Liver (tissue), 8 donors: ENCODE measurements at regions not wholly inside any gene's neighbourhood (a gene's known extent, or its start where the extent isn't known, plus 50 kb on each side); places are given as distances from the start of the nearest gene placed in this dataset.
"Not testable (repeated sequence)": the region's sequence is repeated elsewhere in the genome, so short reads cannot be mapped to it uniquely, and the experiment has no call there.

ENCODE experiments used
- DNase-seq: peaks from one replicate; pipeline ENCODE4 v3.0.0-alpha.2; 2017; ENCODE audit warnings: low spot score
- H3K27ac ChIP-seq, 2 donors: one replicate each; pipeline ENCODE4 v1.7.0; 2013; ENCODE audit warnings: inconsistent platforms in 2 of 2, low read length in 2 of 2, control low read depth in 1 of 2, low read depth in 1 of 2, mild to moderate bottlenecking in 1 of 2
- H3K27me3 ChIP-seq, 4 donors: one replicate each; pipeline versions ENCODE4 v1.6.1 to v1.7.0; 2013; ENCODE audit warnings: low read length in 3 of 4, inconsistent platforms in 1 of 4, mild to moderate bottlenecking in 1 of 4, moderate library complexity in 1 of 4; ENCODE audit not compliant: control insufficient read depth in 4 of 4, insufficient read depth in 4 of 4
- H3K36me3 ChIP-seq, 4 donors: one replicate each; pipeline versions ENCODE4 v1.6.1 to v1.7.0; 2013; ENCODE audit warnings: low read length in 3 of 4, mild to moderate bottlenecking in 3 of 4, low read depth in 1 of 4, moderate library complexity in 1 of 4; ENCODE audit not compliant: control insufficient read depth in 4 of 4, insufficient read depth in 3 of 4
- H3K4me1 ChIP-seq, 4 donors: one replicate each; pipeline versions ENCODE4 v1.6.1 to v1.7.0; 2013; ENCODE audit warnings: low read length in 3 of 4, mild to moderate bottlenecking in 3 of 4, moderate library complexity in 1 of 4; ENCODE audit not compliant: control insufficient read depth in 4 of 4, insufficient read depth in 4 of 4
- H3K4me3 ChIP-seq, 3 donors: one replicate each; pipeline versions ENCODE4 v1.6.1 to v1.7.0; 2013; ENCODE audit warnings: low read length in 3 of 3, control low read depth in 1 of 3, low read depth in 1 of 3, mild to moderate bottlenecking in 1 of 3
- H3K9ac ChIP-seq, 2 donors: one replicate each; pipeline ENCODE4 v1.7.0; 2013; ENCODE audit warnings: low read length in 2 of 2, mild to moderate bottlenecking in 2 of 2, moderate library complexity in 2 of 2, control low read depth in 1 of 2, low read depth in 1 of 2
- H3K9me3 ChIP-seq, 4 donors: one replicate each; pipeline versions ENCODE4 v1.6.1 to v1.7.0; 2013; ENCODE audit warnings: low read length in 3 of 4; ENCODE audit not compliant: control insufficient read depth in 4 of 4
- EGR1 ChIP-seq, 2 donors: IDR thresholded peaks; 2 replicates each; pipeline ENCODE4 v1.6.1; 2016 to 2018; ENCODE audit warnings: antibody characterized with exemption in 2 of 2, low read depth in 2 of 2
- FOXA1 ChIP-seq: IDR thresholded peaks from 2 replicates; pipeline ENCODE4 v1.6.1; 2016; ENCODE audit warnings: antibody characterized with exemption
- FOXA2 ChIP-seq: IDR thresholded peaks from 2 replicates; pipeline ENCODE4 v1.6.1; 2016; ENCODE audit warnings: antibody characterized with exemption
- GABPA ChIP-seq, 2 donors: IDR thresholded peaks in 1 of 2; conservative IDR thresholded peaks in 1 of 2; 2 replicates each; pipeline ENCODE4 v1.6.1; 2016; ENCODE audit warnings: antibody characterized with exemption in 2 of 2, mild to moderate bottlenecking in 1 of 2, moderate library complexity in 1 of 2
- HNF4A ChIP-seq, 2 donors: conservative IDR thresholded peaks; 2 replicates each; pipeline ENCODE4 v1.6.1; 2016; ENCODE audit warnings: antibody characterized with exemption in 2 of 2, mild to moderate bottlenecking in 2 of 2
- HNF4G ChIP-seq: IDR thresholded peaks from 2 replicates; pipeline ENCODE4 v1.6.1; 2016; ENCODE audit warnings: antibody characterized with exemption
- JUND ChIP-seq, 2 donors: IDR thresholded peaks; 2 replicates each; pipeline ENCODE4 v1.6.1; 2016; ENCODE audit warnings: antibody characterized with exemption in 2 of 2
- NR2F2 ChIP-seq: IDR thresholded peaks from 2 replicates; pipeline ENCODE4 v1.6.1; 2016; ENCODE audit warnings: antibody characterized with exemption
- RAD21 ChIP-seq, 2 donors: IDR thresholded peaks; 2 replicates each; pipeline ENCODE4 v1.6.1; 2016; ENCODE audit warnings: antibody characterized with exemption in 2 of 2, mild to moderate bottlenecking in 2 of 2
- RXRA ChIP-seq, 2 donors: IDR thresholded peaks; 2 replicates each; pipeline ENCODE4 v1.6.1; 2017 to 2018; ENCODE audit warnings: antibody characterized with exemption in 2 of 2, mild to moderate bottlenecking in 1 of 2
- SP1 ChIP-seq: IDR thresholded peaks from 2 replicates; pipeline ENCODE4 v1.6.1; 2018; ENCODE audit warnings: antibody characterized with exemption, mild to moderate bottlenecking
- TAF1 ChIP-seq: conservative IDR thresholded peaks from 2 replicates; pipeline ENCODE4 v1.6.1; 2016; ENCODE audit warnings: antibody characterized with exemption, mild to moderate bottlenecking
- YY1 ChIP-seq: IDR thresholded peaks from 2 replicates; pipeline ENCODE4 v1.6.1; 2016; ENCODE audit warnings: antibody characterized with exemption, mild to moderate bottlenecking
- WGBS: extraction: QIAGEN DNeasy Blood & Tissue Kit; methylation state at CpG from one replicate; pipeline ENCODE4 v1.1.7; 2013; 5-methylcytosine and 5-hydroxymethylcytosine counted together
- TF ChIP-seq, protein P1 (sequence below): IDR thresholded peaks from 2 replicates; pipeline ENCODE4 v1.6.1; 2016; ENCODE audit warnings: antibody characterized with exemption
- TF ChIP-seq, protein P2 (sequence below): fragments of 150-350 bp; IDR thresholded peaks from 2 replicates; pipeline ENCODE4 v1.5.1; 2017; ENCODE audit warnings: improper control_type of control experiment, low read depth, low read length; ENCODE audit not compliant: missing input control
- TF ChIP-seq, protein P3 (sequence below): IDR thresholded peaks from 2 replicates; pipeline ENCODE4 v1.6.1; 2016; ENCODE audit warnings: antibody characterized with exemption, mild to moderate bottlenecking
- TF ChIP-seq, protein P4 (sequence below): IDR thresholded peaks from 2 replicates; pipeline ENCODE4 v1.6.1; 2016; ENCODE audit warnings: antibody characterized with exemption
- donor health status: healthy.
- donor health status: healthy.
- donor health status: healthy.
- donor health status: healthy.
- donor health status: healthy.

DNA sequence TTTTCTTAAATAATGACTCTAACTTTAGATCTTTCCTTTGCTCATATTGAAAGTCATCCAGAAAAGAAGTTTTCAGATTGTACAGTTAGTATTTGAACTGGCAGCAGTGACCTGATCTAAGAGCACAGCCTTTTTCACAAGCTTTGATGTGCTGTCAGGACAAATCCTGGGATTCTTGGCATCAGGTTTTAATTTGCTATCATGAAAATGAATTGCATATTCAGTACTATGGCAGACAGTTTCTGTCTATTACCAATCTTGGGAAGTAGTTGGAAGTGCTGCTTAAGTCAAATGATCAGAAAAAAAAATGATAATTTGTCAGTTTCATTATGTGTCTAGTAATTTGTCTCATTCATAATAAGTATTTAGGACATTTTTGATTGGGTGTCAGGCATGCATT, 925.6 kb upstream of the ARRDC3 start:
- TF ChIP-seq RXRA (IDR thresholded peaks at IDR 0.05), result no peak
- TF ChIP-seq RAD21 (IDR thresholded peaks at IDR 0.05), result no peak
- TF ChIP-seq JUND (IDR thresholded peaks at IDR 0.05), result no peak
- TF ChIP-seq, protein P1, sequence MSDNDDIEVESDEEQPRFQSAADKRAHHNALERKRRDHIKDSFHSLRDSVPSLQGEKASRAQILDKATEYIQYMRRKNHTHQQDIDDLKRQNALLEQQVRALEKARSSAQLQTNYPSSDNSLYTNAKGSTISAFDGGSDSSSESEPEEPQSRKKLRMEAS, result no peak
- TF ChIP-seq, protein P2, sequence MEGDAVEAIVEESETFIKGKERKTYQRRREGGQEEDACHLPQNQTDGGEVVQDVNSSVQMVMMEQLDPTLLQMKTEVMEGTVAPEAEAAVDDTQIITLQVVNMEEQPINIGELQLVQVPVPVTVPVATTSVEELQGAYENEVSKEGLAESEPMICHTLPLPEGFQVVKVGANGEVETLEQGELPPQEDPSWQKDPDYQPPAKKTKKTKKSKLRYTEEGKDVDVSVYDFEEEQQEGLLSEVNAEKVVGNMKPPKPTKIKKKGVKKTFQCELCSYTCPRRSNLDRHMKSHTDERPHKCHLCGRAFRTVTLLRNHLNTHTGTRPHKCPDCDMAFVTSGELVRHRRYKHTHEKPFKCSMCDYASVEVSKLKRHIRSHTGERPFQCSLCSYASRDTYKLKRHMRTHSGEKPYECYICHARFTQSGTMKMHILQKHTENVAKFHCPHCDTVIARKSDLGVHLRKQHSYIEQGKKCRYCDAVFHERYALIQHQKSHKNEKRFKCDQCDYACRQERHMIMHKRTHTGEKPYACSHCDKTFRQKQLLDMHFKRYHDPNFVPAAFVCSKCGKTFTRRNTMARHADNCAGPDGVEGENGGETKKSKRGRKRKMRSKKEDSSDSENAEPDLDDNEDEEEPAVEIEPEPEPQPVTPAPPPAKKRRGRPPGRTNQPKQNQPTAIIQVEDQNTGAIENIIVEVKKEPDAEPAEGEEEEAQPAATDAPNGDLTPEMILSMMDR, result no peak
- no peak for TF ChIP-seq GABPA (IDR thresholded peaks at IDR 0.05 in 1 of 2, conservative IDR thresholded peaks at IDR 0.05 in 1 of 2)
- no peak for TF ChIP-seq YY1
- no peak for TF ChIP-seq EGR1 (IDR thresholded peaks at IDR 0.05; ENCODE audit: low read depth in 2 of 2)
- TF ChIP-seq HNF4G, result no peak
- no peak for TF ChIP-seq FOXA2
- TF ChIP-seq, protein P3, sequence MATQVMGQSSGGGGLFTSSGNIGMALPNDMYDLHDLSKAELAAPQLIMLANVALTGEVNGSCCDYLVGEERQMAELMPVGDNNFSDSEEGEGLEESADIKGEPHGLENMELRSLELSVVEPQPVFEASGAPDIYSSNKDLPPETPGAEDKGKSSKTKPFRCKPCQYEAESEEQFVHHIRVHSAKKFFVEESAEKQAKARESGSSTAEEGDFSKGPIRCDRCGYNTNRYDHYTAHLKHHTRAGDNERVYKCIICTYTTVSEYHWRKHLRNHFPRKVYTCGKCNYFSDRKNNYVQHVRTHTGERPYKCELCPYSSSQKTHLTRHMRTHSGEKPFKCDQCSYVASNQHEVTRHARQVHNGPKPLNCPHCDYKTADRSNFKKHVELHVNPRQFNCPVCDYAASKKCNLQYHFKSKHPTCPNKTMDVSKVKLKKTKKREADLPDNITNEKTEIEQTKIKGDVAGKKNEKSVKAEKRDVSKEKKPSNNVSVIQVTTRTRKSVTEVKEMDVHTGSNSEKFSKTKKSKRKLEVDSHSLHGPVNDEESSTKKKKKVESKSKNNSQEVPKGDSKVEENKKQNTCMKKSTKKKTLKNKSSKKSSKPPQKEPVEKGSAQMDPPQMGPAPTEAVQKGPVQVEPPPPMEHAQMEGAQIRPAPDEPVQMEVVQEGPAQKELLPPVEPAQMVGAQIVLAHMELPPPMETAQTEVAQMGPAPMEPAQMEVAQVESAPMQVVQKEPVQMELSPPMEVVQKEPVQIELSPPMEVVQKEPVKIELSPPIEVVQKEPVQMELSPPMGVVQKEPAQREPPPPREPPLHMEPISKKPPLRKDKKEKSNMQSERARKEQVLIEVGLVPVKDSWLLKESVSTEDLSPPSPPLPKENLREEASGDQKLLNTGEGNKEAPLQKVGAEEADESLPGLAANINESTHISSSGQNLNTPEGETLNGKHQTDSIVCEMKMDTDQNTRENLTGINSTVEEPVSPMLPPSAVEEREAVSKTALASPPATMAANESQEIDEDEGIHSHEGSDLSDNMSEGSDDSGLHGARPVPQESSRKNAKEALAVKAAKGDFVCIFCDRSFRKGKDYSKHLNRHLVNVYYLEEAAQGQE, result no peak
- TF ChIP-seq SP1, result no peak
- no peak for TF ChIP-seq HNF4A (conservative IDR thresholded peaks at IDR 0.05)
- TF ChIP-seq FOXA1, result no peak
- TF ChIP-seq, protein P4, sequence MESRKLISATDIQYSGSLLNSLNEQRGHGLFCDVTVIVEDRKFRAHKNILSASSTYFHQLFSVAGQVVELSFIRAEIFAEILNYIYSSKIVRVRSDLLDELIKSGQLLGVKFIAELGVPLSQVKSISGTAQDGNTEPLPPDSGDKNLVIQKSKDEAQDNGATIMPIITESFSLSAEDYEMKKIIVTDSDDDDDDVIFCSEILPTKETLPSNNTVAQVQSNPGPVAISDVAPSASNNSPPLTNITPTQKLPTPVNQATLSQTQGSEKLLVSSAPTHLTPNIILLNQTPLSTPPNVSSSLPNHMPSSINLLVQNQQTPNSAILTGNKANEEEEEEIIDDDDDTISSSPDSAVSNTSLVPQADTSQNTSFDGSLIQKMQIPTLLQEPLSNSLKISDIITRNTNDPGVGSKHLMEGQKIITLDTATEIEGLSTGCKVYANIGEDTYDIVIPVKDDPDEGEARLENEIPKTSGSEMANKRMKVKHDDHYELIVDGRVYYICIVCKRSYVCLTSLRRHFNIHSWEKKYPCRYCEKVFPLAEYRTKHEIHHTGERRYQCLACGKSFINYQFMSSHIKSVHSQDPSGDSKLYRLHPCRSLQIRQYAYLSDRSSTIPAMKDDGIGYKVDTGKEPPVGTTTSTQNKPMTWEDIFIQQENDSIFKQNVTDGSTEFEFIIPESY, result no peak
- TF ChIP-seq TAF1, result no peak
- TF ChIP-seq NR2F2, result no peak
- H3K4me1 ChIP-seq, result no peaks in the 10 kb centered on the region
- no peak for DNase-seq
- H3K36me3 ChIP-seq, result no peaks in the 10 kb centered on the region
- no peak overlapping the region for H3K27ac ChIP-seq
- H3K9me3 ChIP-seq, result no peaks in the 10 kb centered on the region
- H3K9ac ChIP-seq, result no peak overlapping the region
- H3K4me3 ChIP-seq, result no peak overlapping the region
- H3K27me3 ChIP-seq, result no peaks in the 10 kb centered on the region

DNA sequence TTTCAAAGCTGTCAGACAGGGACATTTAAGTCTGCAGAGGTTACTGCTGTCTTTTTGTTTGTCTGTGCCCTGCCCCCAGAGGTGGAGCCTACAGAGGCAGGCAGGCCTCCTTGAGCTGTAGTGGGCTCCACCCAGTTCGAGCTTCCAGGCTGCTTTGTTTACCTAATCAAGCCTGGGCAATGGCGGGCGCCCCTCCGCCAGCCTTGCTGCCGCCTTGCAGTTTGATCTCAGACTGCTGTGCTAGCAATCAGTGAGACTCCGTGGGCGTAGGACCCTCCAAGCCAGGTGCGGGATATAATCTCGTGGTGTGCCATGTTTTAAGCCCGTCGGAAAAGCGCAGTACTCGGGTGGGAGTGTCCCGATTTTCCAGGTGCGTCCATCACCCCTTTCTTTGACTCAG, 919.2 kb upstream of the ARRDC3 start:
- H3K27me3 ChIP-seq, H3K4me1 ChIP-seq, DNase-seq, H3K27ac ChIP-seq, H3K9me3 ChIP-seq, H3K9ac ChIP-seq, H3K36me3 ChIP-seq, H3K4me3 ChIP-seq: not testable (repeated sequence)
- 92% methylated on average over 15 of the region's 15 CpGs for WGBS
